ENCODE measurements at regions not wholly inside any gene's neighbourhood (a gene's known extent, or its start where the extent isn't known, plus 50 kb on each side); places are given as distances from the start of the nearest gene placed in this dataset.

GRCh38 chr11:8808226-8808585 is 102.8 kb upstream of the AKIP1 start:
- H3K36me3 Mint-ChIP-seq (ENCODE audit: insufficient read depth, unreplicated experiment), result peaks cover 6% of the 10 kb centered on the region
- intact Hi-C loops (cut with micrococcal nuclease; ENCODE audit: unreplicated experiment), result no loop called here
- Histone ChIP-seq H3K9me3 (no peaks in the 10 kb centered on the region), H3K4me3 (ENCODE audit: low read depth, low read length) (no peak overlapping the region), H3K27me3 (replicated peaks; ENCODE audit: control insufficient read depth, insufficient read depth, low read length) (no peaks in the 10 kb centered on the region), H3K36me3 (ENCODE audit: control insufficient read depth, insufficient read depth, low read length) (no peaks in the 10 kb centered on the region), H3K4me1 (no peaks in the 10 kb centered on the region)
- H3K4me3 Mint-ChIP-seq (ENCODE audit: unreplicated experiment), result no peak overlapping the region
- BruUV-seq (replicated peaks), result no TSS peak
- no peaks in the 10 kb centered on the region for H3K9me3 Mint-ChIP-seq (ENCODE audit: unreplicated experiment)
- TF ChIP-seq CTCF (IDR thresholded peaks at IDR 0.05; ENCODE audit: insufficient read depth in 1 of 2, low read depth in 1 of 2, low read length in 1 of 2, severe bottlenecking in 1 of 2, unreplicated experiment in 1 of 2), result no peak
- no peak overlapping the region for H3K27ac Mint-ChIP-seq (ENCODE audit: unreplicated experiment)
- DNase-seq, result no peak
- POLR2A ChIA-PET, result no interaction called here
- H3K27me3 Mint-ChIP-seq (ENCODE audit: insufficient read depth, unreplicated experiment), result no peaks in the 10 kb centered on the region
- CTCF ChIA-PET, result interaction anchor here (0.6 kb wide), 1 partner anchor 1684 kb away, joined by 3 read pairs; no protein-coding TSS in a partner anchor
- H3K4me1 Mint-ChIP-seq (ENCODE audit: low read depth, unreplicated experiment), result peaks cover 7% of the 10 kb centered on the region

- Mint-ChIP-seq H3K27me3 (ENCODE audit: insufficient read depth, unreplicated experiment) (no peaks in the 10 kb centered on the region), H3K36me3 (ENCODE audit: insufficient read depth, unreplicated experiment) (no peaks in the 10 kb centered on the region), H3K27ac (ENCODE audit: unreplicated experiment) (no peak overlapping the region), H3K4me1 (ENCODE audit: low read depth, unreplicated experiment) (peaks cover 7% of the 10 kb centered on the region), H3K4me3 (ENCODE audit: unreplicated experiment) (no peak overlapping the region), H3K9me3 (ENCODE audit: unreplicated experiment) (no peaks in the 10 kb centered on the region)
- Histone ChIP-seq H3K4me3 (ENCODE audit: low read depth, low read length) (no peak overlapping the region), H3K4me1 (peaks cover 10% of the 10 kb centered on the region), H3K27me3 (replicated peaks; ENCODE audit: control insufficient read depth, insufficient read depth, low read length) (no peaks in the 10 kb centered on the region), H3K36me3 (ENCODE audit: control insufficient read depth, insufficient read depth, low read length) (no peaks in the 10 kb centered on the region), H3K9me3 (no peaks in the 10 kb centered on the region)
- POLR2A ChIA-PET, result no interaction called here
- intact Hi-C loops (cut with micrococcal nuclease; ENCODE audit: unreplicated experiment), result no loop called here
- DNase-seq, result no peak
- BruUV-seq (replicated peaks), result no TSS peak
- CTCF ChIA-PET, result no interaction called here
- TF ChIP-seq CTCF (IDR thresholded peaks at IDR 0.05; ENCODE audit: insufficient read depth in 1 of 2, low read depth in 1 of 2, low read length in 1 of 2, severe bottlenecking in 1 of 2, unreplicated experiment in 1 of 2), result no peak
These were observed 101.6 kb upstream of the AKIP1 start for GRCh38 chr11:8809241-8809938.

- ChIA-PET CTCF (no interaction called here), POLR2A (no interaction called here)
- Histone ChIP-seq H3K36me3 (ENCODE audit: control insufficient read depth, insufficient read depth, low read length) (no peaks in the 10 kb centered on the region), H3K27me3 (replicated peaks; ENCODE audit: control insufficient read depth, insufficient read depth, low read length) (no peaks in the 10 kb centered on the region), H3K4me1 (peaks cover 13% of the 10 kb centered on the region), H3K4me3 (ENCODE audit: low read depth, low read length) (no peak overlapping the region), H3K9me3 (no peaks in the 10 kb centered on the region)
- intact Hi-C loops (cut with micrococcal nuclease; ENCODE audit: unreplicated experiment), result loop anchor here (10.0 kb wide), 1 partner anchor 195 kb away; no protein-coding TSS in a partner anchor
- Mint-ChIP-seq H3K36me3 (ENCODE audit: insufficient read depth, unreplicated experiment) (no peaks in the 10 kb centered on the region), H3K27me3 (ENCODE audit: insufficient read depth, unreplicated experiment) (no peaks in the 10 kb centered on the region), H3K4me3 (ENCODE audit: unreplicated experiment) (no peak overlapping the region), H3K9me3 (ENCODE audit: unreplicated experiment) (no peaks in the 10 kb centered on the region), H3K4me1 (ENCODE audit: low read depth, unreplicated experiment) (peaks cover 7% of the 10 kb centered on the region), H3K27ac (ENCODE audit: unreplicated experiment) (peak overlapping the region; percentile 1)
- DNase-seq, result no peak
- TF ChIP-seq CTCF (IDR thresholded peaks at IDR 0.05; ENCODE audit: insufficient read depth in 1 of 2, low read depth in 1 of 2, low read length in 1 of 2, severe bottlenecking in 1 of 2, unreplicated experiment in 1 of 2), result no peak
- no TSS peak for BruUV-seq (replicated peaks)
These were observed 101.0 kb upstream of the AKIP1 start for GRCh38 chr11:8809939-8810539.

Data from Caco-2 (cell line).